CD14-positive monocyte (primary cell): ENCODE measurements at regions not wholly inside any gene's neighbourhood (a gene's known extent, or its start where the extent isn't known, plus 50 kb on each side); places are given as distances from the start of the nearest gene placed in this dataset.

Experiments
- DNase-seq, 3 donors: peaks; one replicate each; pipeline ENCODE4 v3.0.0-alpha.2; 2011 to 2022
- H2AFZ ChIP-seq: 2 replicates; pipeline ENCODE4 v1.6.0; 2012; ENCODE audit warnings: mild to moderate bottlenecking, low read depth, low read length, inconsistent platforms; ENCODE audit not compliant: insufficient read depth, poor library complexity, severe bottlenecking
- H3K27ac ChIP-seq, 2 donors: 1 replicate in 1 of 2; 2 replicates in 1 of 2; pipeline ENCODE4 v1.5.1; 2012 to 2013; ENCODE audit warnings: low read length in 2 of 2, control low read depth in 1 of 2, inconsistent platforms in 1 of 2, low read depth in 1 of 2, mild to moderate bottlenecking in 1 of 2
- H3K27me3 ChIP-seq, 2 donors: one replicate each; pipeline versions ENCODE4 v1.6.0 to v1.6.1; 2011 to 2013; ENCODE audit warnings: low read length in 2 of 2; ENCODE audit not compliant: control insufficient read depth in 2 of 2, insufficient read depth in 2 of 2
- H3K36me3 ChIP-seq, 2 donors: replicated peaks in 1 of 2; 1 replicate in 1 of 2; 2 replicates in 1 of 2; pipeline versions ENCODE4 v1.5.1 to v1.6.1; 2012 to 2013; ENCODE audit warnings: low read length in 2 of 2, control low read depth in 1 of 2, inconsistent platforms in 1 of 2, mild to moderate bottlenecking in 1 of 2; ENCODE audit not compliant: insufficient read depth in 2 of 2, control insufficient read depth in 1 of 2
- H3K4me1 ChIP-seq, 2 donors: 1 replicate in 1 of 2; 2 replicates in 1 of 2; pipeline versions ENCODE4 v1.5.1 to v1.6.1; 2012 to 2013; ENCODE audit warnings: low read length in 2 of 2, control low read depth in 1 of 2, inconsistent platforms in 1 of 2, mild to moderate bottlenecking in 1 of 2, moderate library complexity in 1 of 2; ENCODE audit not compliant: insufficient read depth in 2 of 2, control insufficient read depth in 1 of 2
- H3K4me2 ChIP-seq: replicated peaks from 2 replicates; pipeline ENCODE3; 2012; ENCODE audit warnings: low read length, moderate library complexity, mild to moderate bottlenecking; ENCODE audit not compliant: poor library complexity, severe bottlenecking; ENCODE audit errors: extremely low read depth
- H3K4me3 ChIP-seq, 3 experiments: fragments of 200-600 bp in 1 of 3; sonication (generic) in 1 of 3; replicated peaks in 1 of 3; 1 replicate in 2 of 3; 2 replicates in 1 of 3; pipeline ENCODE4 v1.5.1; 2011 to 2013; ENCODE audit warnings: low read length in 3 of 3, mild to moderate bottlenecking in 3 of 3, control low read depth in 2 of 3, low read depth in 2 of 3, inconsistent platforms in 1 of 3, moderate library complexity in 1 of 3
- H3K79me2 ChIP-seq: 2 replicates; pipeline ENCODE4 v1.6.0; 2012; ENCODE audit warnings: mild to moderate bottlenecking, control low read depth, inconsistent platforms, low read length, moderate library complexity; ENCODE audit not compliant: insufficient read depth
- H3K9ac ChIP-seq: 2 replicates; pipeline ENCODE4 v1.6.0; 2017; ENCODE audit warnings: low read length, mild to moderate bottlenecking; ENCODE audit not compliant: insufficient read depth, poor library complexity, severe bottlenecking
- H3K9me3 ChIP-seq, 2 donors: replicated peaks in 1 of 2; 1 replicate in 1 of 2; 2 replicates in 1 of 2; pipeline versions ENCODE4 v1.5.1 to v1.6.1; 2012 to 2013; ENCODE audit warnings: low read length in 2 of 2, control low read depth in 1 of 2; ENCODE audit not compliant: control insufficient read depth in 1 of 2, insufficient read depth in 1 of 2
- H4K20me1 ChIP-seq: 2 replicates; pipeline ENCODE4 v1.6.0; 2012; ENCODE audit warnings: mild to moderate bottlenecking, low read length, control low read depth, moderate library complexity; ENCODE audit not compliant: insufficient read depth
- H3K27ac Mint-ChIP-seq, 7 donors: one replicate each; pipeline ENCODE4 v1.8.0; 2020; ENCODE audit warnings: mild to moderate bottlenecking in 7 of 7, mixed read lengths in 7 of 7, moderate library complexity in 6 of 7, inconsistent platforms in 2 of 7
- H3K27me3 Mint-ChIP-seq, 3 donors: one replicate each; pipeline ENCODE4 v1.8.0; 2021 to 2022; ENCODE audit warnings: low read depth in 3 of 3, mild to moderate bottlenecking in 3 of 3, mixed read lengths in 3 of 3, moderate library complexity in 3 of 3, inconsistent platforms in 1 of 3
- H3K36me3 Mint-ChIP-seq, 2 donors: one replicate each; pipeline ENCODE4 v1.8.0; 2020; ENCODE audit warnings: mixed read lengths in 2 of 2, inconsistent platforms in 1 of 2, mild to moderate bottlenecking in 1 of 2
- H3K4me1 Mint-ChIP-seq: one replicate; pipeline ENCODE4 v1.8.0; 2020; ENCODE audit warnings: mild to moderate bottlenecking, mixed read lengths
- H3K4me3 Mint-ChIP-seq, 2 donors: one replicate each; pipeline ENCODE4 v1.8.0; 2020; ENCODE audit warnings: mild to moderate bottlenecking in 2 of 2, mixed read lengths in 2 of 2, moderate library complexity in 1 of 2
- H3K9me3 Mint-ChIP-seq, 7 donors: one replicate each; pipeline ENCODE4 v1.8.0; 2020 to 2022; ENCODE audit warnings: mixed read lengths in 7 of 7, mild to moderate bottlenecking in 6 of 7, moderate library complexity in 6 of 7, inconsistent platforms in 2 of 7
- CTCF ChIP-seq: fragments of 200-600 bp; IDR thresholded peaks from one replicate; pipeline ENCODE4 v1.8.0; 2022; ENCODE audit warnings: antibody characterized with exemption, mild to moderate bottlenecking
- WGBS: methylation state at CpG from one replicate; pipeline ENCODE4 v1.1.5; 2013; ENCODE audit warnings: missing lambda C conversion rate; ENCODE audit not compliant: insufficient coverage; 5-methylcytosine and 5-hydroxymethylcytosine counted together
- intact Hi-C, 2 donors: fragments of 100-400 bp; cut with micrococcal nuclease; formaldehyde crosslinking; loops; one replicate each; pipeline versions ENCODE4 v1.15.0 to v1.15.1; 2023

DNA sequence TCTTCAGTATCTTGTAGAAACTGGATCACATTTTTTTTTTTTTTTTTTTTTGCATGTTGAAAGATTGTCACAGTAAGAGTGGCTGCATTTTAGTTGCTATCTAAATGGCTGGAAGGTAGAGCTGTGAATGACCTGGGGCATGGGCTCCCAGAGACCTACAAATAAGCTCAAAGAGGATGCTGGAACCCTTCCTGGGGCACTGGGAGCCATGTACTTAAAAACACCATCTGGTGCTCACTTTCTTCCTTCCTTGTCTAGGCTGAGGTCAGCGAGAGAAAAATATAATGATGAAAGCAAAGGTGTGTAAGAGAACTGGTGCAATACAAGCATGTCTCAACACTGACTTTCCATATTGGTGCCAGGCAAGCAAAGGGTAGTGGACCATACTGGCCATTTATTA, 323.9 kb downstream of the SV2B start:
- Mint-ChIP-seq H3K4me1 (no peaks in the 10 kb centered on the region), H3K4me3 (no peak overlapping the region), H3K27me3 (peaks cover 0 to 4% (median 2%) of the 10 kb centered on the region in 3 donors), H3K36me3 (no peaks in the 10 kb centered on the region), H3K9me3 (peaks cover 0 to 10% (median 4%) of the 10 kb centered on the region in 7 donors), H3K27ac (no peak overlapping the region)
- Histone ChIP-seq H3K36me3 (no peaks in the 10 kb centered on the region), H3K27ac (no peak overlapping the region), H3K9ac (no peak overlapping the region), H3K9me3 (peaks cover 0 to 4% of the 10 kb centered on the region in 2 donors), H4K20me1 (no peaks in the 10 kb centered on the region), H2AFZ (no peak overlapping the region), H3K4me1 (no peaks in the 10 kb centered on the region), H3K27me3 (no peaks in the 10 kb centered on the region), H3K4me3 (no peak overlapping the region), H3K79me2 (no peaks in the 10 kb centered on the region), H3K4me2 (no peak overlapping the region)
- DNase-seq: no peak
- no CpG with 5 or more reads among the region's 1 CpG for WGBS
- no peak for TF ChIP-seq CTCF
- intact Hi-C loops: loop anchor here in 1 of 2 donors (10.0 kb wide), 1 partner anchor 61 kb away; no protein-coding TSS in a partner anchor

- no peaks in the 10 kb centered on the region for H3K36me3 Mint-ChIP-seq
- no peak overlapping the region for H3K4me3 Mint-ChIP-seq
- TF ChIP-seq CTCF: no peak
- H3K27ac ChIP-seq: no peak overlapping the region
- no peak overlapping the region for H3K4me2 ChIP-seq
- H3K79me2 ChIP-seq: no peaks in the 10 kb centered on the region
- H3K9me3 Mint-ChIP-seq: peaks cover 0 to 4% (median 2%) of the 10 kb centered on the region in 7 donors
- H3K9me3 ChIP-seq: no peaks in the 10 kb centered on the region
- peaks cover 0 to 4% of the 10 kb centered on the region in 2 donors for H3K4me1 ChIP-seq
- no peaks in the 10 kb centered on the region for H4K20me1 ChIP-seq
- H3K27ac Mint-ChIP-seq: no peak overlapping the region
- WGBS: 70% methylated on average over 2 of the region's 4 CpGs
- H3K9ac ChIP-seq: no peak overlapping the region
- H3K27me3 Mint-ChIP-seq: peaks cover 0 to 5% (median 2%) of the 10 kb centered on the region in 3 donors
- H3K36me3 ChIP-seq: no peaks in the 10 kb centered on the region
- H2AFZ ChIP-seq: no peak overlapping the region
- no peaks in the 10 kb centered on the region for H3K27me3 ChIP-seq
- H3K4me1 Mint-ChIP-seq: peaks cover 5% of the 10 kb centered on the region
- intact Hi-C loops: loop anchor here in 1 of 2 donors (10.0 kb wide), 1 partner anchor 58 kb away; no protein-coding TSS in a partner anchor
- DNase-seq: no peak
- no peak overlapping the region for H3K4me3 ChIP-seq
Measured at GRCh38 chr15:91426412-91426811, 326.4 kb downstream of the SV2B start.
